Astrocyte (in vitro differentiated cells and primary cell): ENCODE measurements at regions not wholly inside any gene's neighbourhood (a gene's known extent, or its start where the extent isn't known, plus 50 kb on each side); places are given as distances from the start of the nearest gene placed in this dataset.

Experiments
- DNase-seq: peaks from one replicate; pipeline ENCODE4 v3.0.0-alpha.2; 2010; ENCODE audit warnings: low read depth
- FAIRE-seq: peaks from 2 replicates; lab custom pipeline; 2011; peaks lifted over from hg19 to GRCh38; lab: Jason Lieb, UNC
- H2AFZ ChIP-seq: 2 replicates; pipeline ENCODE4 v1.6.0; 2012; ENCODE audit warnings: low read depth, low read length, inconsistent platforms
- H3K27ac ChIP-seq: 2 replicates; pipeline ENCODE4 v1.5.1; 2011; ENCODE audit warnings: low read depth, low read length, inconsistent platforms
- H3K27me3 ChIP-seq: 2 replicates; pipeline ENCODE4 v1.6.0; 2011; ENCODE audit warnings: low read length, inconsistent platforms; ENCODE audit not compliant: insufficient read depth
- H3K36me3 ChIP-seq: 2 replicates; pipeline ENCODE4 v1.5.1; 2011; ENCODE audit warnings: low read length, inconsistent platforms; ENCODE audit not compliant: insufficient read depth
- H3K4me1 ChIP-seq: 2 replicates; pipeline ENCODE4 v1.5.1; 2011; ENCODE audit warnings: low read length, inconsistent platforms; ENCODE audit not compliant: insufficient read depth
- H3K4me2 ChIP-seq: 2 replicates; pipeline ENCODE4 v1.6.0; 2012; ENCODE audit warnings: low read length, inconsistent platforms
- H3K4me3 ChIP-seq: 2 replicates; pipeline ENCODE4 v1.5.1; 2011; ENCODE audit warnings: low read depth, mild to moderate bottlenecking, low read length, inconsistent platforms; ENCODE audit not compliant: insufficient read depth
- H3K79me2 ChIP-seq: 2 replicates; pipeline ENCODE4 v1.6.0; 2012; ENCODE audit warnings: mild to moderate bottlenecking, low read length, inconsistent platforms; ENCODE audit not compliant: insufficient read depth
- H3K9ac ChIP-seq: 2 replicates; pipeline ENCODE4 v1.6.0; 2012; ENCODE audit warnings: mild to moderate bottlenecking, low read length, inconsistent platforms
- H3K9me3 ChIP-seq: 2 replicates; pipeline ENCODE4 v1.5.1; 2012; ENCODE audit warnings: low read depth, mild to moderate bottlenecking, low read length, inconsistent platforms; ENCODE audit not compliant: insufficient read depth
- H4K20me1 ChIP-seq: 2 replicates; pipeline ENCODE4 v1.6.0; 2012; ENCODE audit warnings: low read length, inconsistent platforms; ENCODE audit not compliant: insufficient read depth
- H3K27ac Mint-ChIP-seq: one replicate; pipeline ENCODE4 v1.8.0; 2021; ENCODE audit warnings: mild to moderate bottlenecking, mixed read lengths; ENCODE audit not compliant: unreplicated experiment
- H3K27me3 Mint-ChIP-seq: one replicate; pipeline ENCODE4 v1.8.0; 2021; ENCODE audit warnings: low read depth, mixed read lengths; ENCODE audit not compliant: unreplicated experiment
- H3K36me3 Mint-ChIP-seq: one replicate; pipeline ENCODE4 v1.8.0; 2021; ENCODE audit warnings: low read depth, mixed read lengths; ENCODE audit not compliant: unreplicated experiment
- H3K4me1 Mint-ChIP-seq: one replicate; pipeline ENCODE4 v1.8.0; 2021; ENCODE audit warnings: low read depth, mixed read lengths; ENCODE audit not compliant: unreplicated experiment
- H3K4me3 Mint-ChIP-seq: one replicate; pipeline ENCODE4 v1.8.0; 2021; ENCODE audit warnings: mild to moderate bottlenecking, moderate library complexity, mixed read lengths; ENCODE audit not compliant: unreplicated experiment
- H3K9me3 Mint-ChIP-seq: one replicate; pipeline ENCODE4 v1.8.0; 2021; ENCODE audit warnings: mild to moderate bottlenecking, mixed read lengths; ENCODE audit not compliant: unreplicated experiment
- CTCF ChIP-seq: IDR thresholded peaks from 2 replicates; pipeline ENCODE4 v1.5.1; 2011; ENCODE audit warnings: low read depth, mild to moderate bottlenecking, inconsistent platforms, low read length, moderate library complexity; ENCODE audit not compliant: insufficient read depth
- EZH2 ChIP-seq: IDR thresholded peaks from 2 replicates; pipeline ENCODE4 v1.6.1; 2012; ENCODE audit warnings: mild to moderate bottlenecking, low read length, inconsistent platforms; ENCODE audit not compliant: insufficient read depth

GRCh38 chr9:79796411-79796810 lies 224.6 kb downstream of the TLE4 start:
- Histone ChIP-seq H3K27ac (no peak overlapping the region), H2AFZ (no peak overlapping the region), H3K4me1 (peaks cover 6% of the 10 kb centered on the region), H3K9ac (no peak overlapping the region), H3K79me2 (no peaks in the 10 kb centered on the region), H4K20me1 (no peaks in the 10 kb centered on the region), H3K4me2 (no peak overlapping the region), H3K4me3 (no peak overlapping the region), H3K9me3 (no peaks in the 10 kb centered on the region), H3K27me3 (no peaks in the 10 kb centered on the region), H3K36me3 (no peaks in the 10 kb centered on the region)
- no peaks in the 10 kb centered on the region for H3K27me3 Mint-ChIP-seq
- no peak for FAIRE-seq
- no peak for DNase-seq
- H3K4me3 Mint-ChIP-seq = no peak overlapping the region
- no peak overlapping the region for H3K27ac Mint-ChIP-seq
- TF ChIP-seq CTCF (no peak), EZH2 (no peak)
- H3K9me3 Mint-ChIP-seq = no peaks in the 10 kb centered on the region
- H3K4me1 Mint-ChIP-seq = no peaks in the 10 kb centered on the region
- H3K36me3 Mint-ChIP-seq = peaks cover 1% of the 10 kb centered on the region

- H3K79me2 ChIP-seq = no peaks in the 10 kb centered on the region
- H3K27me3 ChIP-seq = no peaks in the 10 kb centered on the region
- H3K4me3 ChIP-seq = no peak overlapping the region
- Mint-ChIP-seq H3K4me3 (no peak overlapping the region), H3K36me3 (no peaks in the 10 kb centered on the region), H3K4me1 (no peaks in the 10 kb centered on the region), H3K27ac (no peak overlapping the region), H3K9me3 (peaks cover 8% of the 10 kb centered on the region), H3K27me3 (no peaks in the 10 kb centered on the region)
- no peak overlapping the region for H2AFZ ChIP-seq
- no peak overlapping the region for H3K9ac ChIP-seq
- no peaks in the 10 kb centered on the region for H3K4me1 ChIP-seq
- no peak for FAIRE-seq
- H3K36me3 ChIP-seq = no peaks in the 10 kb centered on the region
- no peak for DNase-seq
- H3K9me3 ChIP-seq = no peaks in the 10 kb centered on the region
- H3K27ac ChIP-seq = no peak overlapping the region
- H4K20me1 ChIP-seq = no peaks in the 10 kb centered on the region
- TF ChIP-seq CTCF (no peak), EZH2 (no peak)
- H3K4me2 ChIP-seq = no peak overlapping the region
Observed at GRCh38 chr9:79788662-79789061, 216.9 kb downstream of the TLE4 start.

GRCh38 chr9:79781263-79781662 lies 209.5 kb downstream of the TLE4 start:
- DNase-seq (no peak), FAIRE-seq (no peak)
- no peaks in the 10 kb centered on the region for H3K36me3 Mint-ChIP-seq
- H3K27ac Mint-ChIP-seq = no peak overlapping the region
- H3K79me2 ChIP-seq = no peaks in the 10 kb centered on the region
- TF ChIP-seq CTCF (no peak), EZH2 (no peak)
- no peaks in the 10 kb centered on the region for H3K36me3 ChIP-seq
- H3K27ac ChIP-seq = no peak overlapping the region
- H3K27me3 Mint-ChIP-seq = no peaks in the 10 kb centered on the region
- peaks cover 2% of the 10 kb centered on the region for H3K9me3 Mint-ChIP-seq
- H3K4me3 Mint-ChIP-seq = no peak overlapping the region
- no peak overlapping the region for H2AFZ ChIP-seq
- no peaks in the 10 kb centered on the region for H3K4me1 ChIP-seq
- H3K9me3 ChIP-seq = no peaks in the 10 kb centered on the region
- H3K4me1 Mint-ChIP-seq = no peaks in the 10 kb centered on the region
- no peak overlapping the region for H3K4me2 ChIP-seq
- H3K9ac ChIP-seq = no peak overlapping the region
- H4K20me1 ChIP-seq = no peaks in the 10 kb centered on the region
- no peak overlapping the region for H3K4me3 ChIP-seq
- H3K27me3 ChIP-seq = no peaks in the 10 kb centered on the region
